Uterus (tissue), 3 donors: ENCODE measurements at regions not wholly inside any gene's neighbourhood (a gene's known extent, or its start where the extent isn't known, plus 50 kb on each side); places are given as distances from the start of the nearest gene placed in this dataset.

ENCODE experiments used
- DNase-seq, 2 donors: peaks; one replicate each; pipeline ENCODE4 v3.0.0-alpha.2; 2019 to 2020
- H3K27ac ChIP-seq, 2 donors: fragments of 200-600 bp; sonication (generic); 1 replicate in 1 of 2; 2 replicates in 1 of 2; pipeline ENCODE4 v1.5.1; 2016 to 2018
- H3K27me3 ChIP-seq, 2 donors: fragments of 200-600 bp; sonication (generic); one replicate each; pipeline ENCODE4 v1.5.1; 2018 to 2019; ENCODE audit warnings: control low read depth in 1 of 2
- H3K36me3 ChIP-seq, 2 donors: fragments of 200-600 bp; sonication (generic); one replicate each; pipeline ENCODE4 v1.5.1; 2019; ENCODE audit warnings: control low read depth in 1 of 2
- H3K4me1 ChIP-seq, 2 donors: fragments of 200-600 bp; sonication (generic); one replicate each; pipeline ENCODE4 v1.5.1; 2018 to 2019; ENCODE audit warnings: control low read depth in 1 of 2
- H3K4me3 ChIP-seq, 2 donors: fragments of 200-600 bp; sonication (generic); 1 replicate in 1 of 2; 2 replicates in 1 of 2; pipeline ENCODE4 v1.5.1; 2018 to 2019; ENCODE audit warnings: mild to moderate bottlenecking in 1 of 2
- H3K9me3 ChIP-seq, 2 donors: fragments of 200-600 bp; sonication (generic); one replicate each; pipeline ENCODE4 v1.5.1; 2019; ENCODE audit warnings: control low read depth in 1 of 2
- CTCF ChIP-seq, 4 experiments: fragments of 200-600 bp in 2 of 4; fragments of 450-650 bp in 2 of 4; sonication (generic) in 2 of 4; IDR thresholded peaks; one replicate each; pipeline ENCODE4 v1.5.1; 2016 to 2019; ENCODE audit warnings: antibody characterized with exemption in 4 of 4, mild to moderate bottlenecking in 2 of 4, moderate library complexity in 1 of 4
- POLR2A ChIP-seq, 2 donors: fragments of 450-650 bp; IDR thresholded peaks; one replicate each; pipeline ENCODE4 v1.6.1; 2016; ENCODE audit warnings: antibody characterized with exemption in 2 of 2, mild to moderate bottlenecking in 1 of 2, moderate library complexity in 1 of 2
- intact Hi-C: fragments of 100-400 bp; cut with DNase I; formaldehyde crosslinking; loops from one replicate; pipeline ENCODE4 v1.15.1; 2023; ENCODE audit warnings: low total_unique reads
- donor health status: DM: yes; HTN: yes; CAD: no.

- Histone ChIP-seq H3K4me3 (no peak overlapping the region), H3K4me1 (no peaks in the 10 kb centered on the region), H3K36me3 (no peaks in the 10 kb centered on the region), H3K9me3 (no peaks in the 10 kb centered on the region), H3K27ac (no peak overlapping the region), H3K27me3 (no peaks in the 10 kb centered on the region)
- TF ChIP-seq CTCF (IDR thresholded peaks at IDR 0.05) (no peak), POLR2A (IDR thresholded peaks at IDR 0.05) (no peak)
- no peak for DNase-seq
- intact Hi-C loops = no loop called here
These were observed 541.2 kb downstream of the NUP35 start for GRCh38 chr2:183665425-183665824.

GRCh38 chr2:183666031-183666430, 541.8 kb downstream of the NUP35 start:
- TF ChIP-seq POLR2A (IDR thresholded peaks at IDR 0.05) (no peak), CTCF (IDR thresholded peaks at IDR 0.05) (no peak)
- H3K4me3 ChIP-seq = no peak overlapping the region
- no peaks in the 10 kb centered on the region for H3K27me3 ChIP-seq
- intact Hi-C loops = no loop called here
- H3K4me1 ChIP-seq = no peaks in the 10 kb centered on the region
- H3K9me3 ChIP-seq = no peaks in the 10 kb centered on the region
- no peak overlapping the region for H3K27ac ChIP-seq
- no peaks in the 10 kb centered on the region for H3K36me3 ChIP-seq
- no peak for DNase-seq

GRCh38 chr2:183671233-183671632, 547.0 kb downstream of the NUP35 start:
- no peak for TF ChIP-seq CTCF (IDR thresholded peaks at IDR 0.05)
- TF ChIP-seq POLR2A (IDR thresholded peaks at IDR 0.05) = no peak
- no peak for DNase-seq
- H3K27me3 ChIP-seq = no peaks in the 10 kb centered on the region
- no peaks in the 10 kb centered on the region for H3K9me3 ChIP-seq
- no peaks in the 10 kb centered on the region for H3K4me1 ChIP-seq
- H3K4me3 ChIP-seq = no peak overlapping the region
- intact Hi-C loops = no loop called here
- H3K36me3 ChIP-seq = no peaks in the 10 kb centered on the region
- no peak overlapping the region for H3K27ac ChIP-seq

- H3K4me1 ChIP-seq = no peaks in the 10 kb centered on the region
- DNase-seq = no peak
- H3K27ac ChIP-seq = no peak overlapping the region
- no peaks in the 10 kb centered on the region for H3K36me3 ChIP-seq
- H3K9me3 ChIP-seq = no peaks in the 10 kb centered on the region
- intact Hi-C loops = no loop called here
- no peak for TF ChIP-seq CTCF (IDR thresholded peaks at IDR 0.05)
- no peak for TF ChIP-seq POLR2A (IDR thresholded peaks at IDR 0.05)
- H3K27me3 ChIP-seq = no peaks in the 10 kb centered on the region
- H3K4me3 ChIP-seq = no peak overlapping the region
These were observed 554.7 kb downstream of the NUP35 start for GRCh38 chr2:183678908-183679307.

- Histone ChIP-seq H3K27ac (no peak overlapping the region), H3K9me3 (no peaks in the 10 kb centered on the region), H3K36me3 (no peaks in the 10 kb centered on the region), H3K4me1 (no peaks in the 10 kb centered on the region), H3K27me3 (no peaks in the 10 kb centered on the region), H3K4me3 (no peak overlapping the region)
- intact Hi-C loops = no loop called here
- TF ChIP-seq CTCF (IDR thresholded peaks at IDR 0.05) = no peak
- no peak for TF ChIP-seq POLR2A (IDR thresholded peaks at IDR 0.05)
- DNase-seq = no peak
These were observed 556.3 kb downstream of the NUP35 start for GRCh38 chr2:183680573-183680972.
